A549 (cell line): ENCODE measurements at regions not wholly inside any gene's neighbourhood (a gene's known extent, or its start where the extent isn't known, plus 50 kb on each side); places are given as distances from the start of the nearest gene placed in this dataset.

ENCODE experiments used
- CTCF ChIP-seq: fragments of >200 bp; sonication (Bioruptor Twin); formaldehyde crosslinking; IDR thresholded peaks from 3 replicates; pipeline ENCODE4 v1.5.1; 2016
- EP300 ChIP-seq, 2 experiments: fragments of >200 bp; sonication (Bioruptor Twin); formaldehyde crosslinking; IDR thresholded peaks; 2 replicates in 1 of 2; 3 replicates in 1 of 2; pipeline ENCODE4 v1.6.1; 2016 to 2017
- GATA3 ChIP-seq: IDR thresholded peaks from 2 replicates; pipeline ENCODE4 v1.6.1; 2012; ENCODE audit warnings: borderline replicate concordance
- MAX ChIP-seq: IDR thresholded peaks from 2 replicates; pipeline ENCODE4 v1.6.1; 2012
- MAZ ChIP-seq: fragments of 150-350 bp; IDR thresholded peaks from 2 replicates; pipeline ENCODE4 v1.6.1; 2014; ENCODE audit warnings: antibody characterized with exemption, low read depth, low read length, borderline replicate concordance
- REST ChIP-seq: fragments of 200-600 bp; sonication (generic); IDR thresholded peaks from 2 replicates; pipeline ENCODE4 v1.6.1; 2016; ENCODE audit warnings: antibody characterized with exemption, mild to moderate bottlenecking, moderate library complexity
- RFX5 ChIP-seq: fragments of 450-650 bp; IDR thresholded peaks from 2 replicates; pipeline ENCODE4 v1.7.1; 2014; ENCODE audit warnings: antibody characterized with exemption, mild to moderate bottlenecking, moderate library complexity
- ZC3H11A ChIP-seq: fragments of 450-650 bp; IDR thresholded peaks from 2 replicates; pipeline ENCODE4 v1.6.1; 2014; ENCODE audit warnings: antibody characterized with exemption, mild to moderate bottlenecking

GRCh38 chr12:42887657-42888056, 298.1 kb upstream of the PRICKLE1 start:
- TF ChIP-seq MAZ (no peak), MAX (no peak), ZC3H11A (no peak), REST (no peak), CTCF (no peak), RFX5 (no peak), EP300 (IDR thresholded peaks at IDR 0.05) (no peak), GATA3 (no peak)
